ENCODE measurements at regions not wholly inside any gene's neighbourhood (a gene's known extent, or its start where the extent isn't known, plus 50 kb on each side); places are given as distances from the start of the nearest gene placed in this dataset.
"Not testable (repeated sequence)": the region's sequence is repeated elsewhere in the genome, so short reads cannot be mapped to it uniquely, and the experiment has no call there.

DNA sequence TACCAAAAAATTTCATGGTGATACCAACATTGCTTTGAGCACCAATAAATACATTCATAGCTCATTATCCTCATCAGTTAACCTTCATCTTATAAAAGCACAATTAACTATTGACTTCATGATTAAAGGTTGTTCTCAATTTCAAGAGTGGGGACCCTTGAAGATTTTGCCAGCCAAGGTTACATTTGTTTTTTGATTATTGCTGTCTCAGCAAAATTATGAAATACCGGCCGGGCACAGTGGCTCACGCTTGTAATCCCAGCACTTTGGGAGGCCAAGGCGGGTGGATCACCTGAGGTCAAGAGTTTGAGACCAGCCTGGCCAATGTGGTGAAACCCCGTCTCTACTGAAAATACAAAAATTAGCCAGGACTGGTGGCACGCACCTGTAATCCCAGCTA, 96.1 kb upstream of the SLC7A11 start:
- TF ChIP-seq, protein P1, sequence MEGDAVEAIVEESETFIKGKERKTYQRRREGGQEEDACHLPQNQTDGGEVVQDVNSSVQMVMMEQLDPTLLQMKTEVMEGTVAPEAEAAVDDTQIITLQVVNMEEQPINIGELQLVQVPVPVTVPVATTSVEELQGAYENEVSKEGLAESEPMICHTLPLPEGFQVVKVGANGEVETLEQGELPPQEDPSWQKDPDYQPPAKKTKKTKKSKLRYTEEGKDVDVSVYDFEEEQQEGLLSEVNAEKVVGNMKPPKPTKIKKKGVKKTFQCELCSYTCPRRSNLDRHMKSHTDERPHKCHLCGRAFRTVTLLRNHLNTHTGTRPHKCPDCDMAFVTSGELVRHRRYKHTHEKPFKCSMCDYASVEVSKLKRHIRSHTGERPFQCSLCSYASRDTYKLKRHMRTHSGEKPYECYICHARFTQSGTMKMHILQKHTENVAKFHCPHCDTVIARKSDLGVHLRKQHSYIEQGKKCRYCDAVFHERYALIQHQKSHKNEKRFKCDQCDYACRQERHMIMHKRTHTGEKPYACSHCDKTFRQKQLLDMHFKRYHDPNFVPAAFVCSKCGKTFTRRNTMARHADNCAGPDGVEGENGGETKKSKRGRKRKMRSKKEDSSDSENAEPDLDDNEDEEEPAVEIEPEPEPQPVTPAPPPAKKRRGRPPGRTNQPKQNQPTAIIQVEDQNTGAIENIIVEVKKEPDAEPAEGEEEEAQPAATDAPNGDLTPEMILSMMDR (IDR thresholded peaks at IDR 0.05), result not testable (repeated sequence)
- not testable (repeated sequence) for TF ChIP-seq EP300, POLR2A (IDR thresholded peaks at IDR 0.05)
